NCI-H1105 treated with DMSO at 0.1 percent for 48 hours (cell line): ENCODE measurements at regions not wholly inside any gene's neighbourhood (a gene's known extent, or its start where the extent isn't known, plus 50 kb on each side); places are given as distances from the start of the nearest gene placed in this dataset.
"Not testable (repeated sequence)": the region's sequence is repeated elsewhere in the genome, so short reads cannot be mapped to it uniquely, and the experiment has no call there.

Experiments used
- DNase-seq: peaks from one replicate; lab custom pipeline; 2025; lab: John Stamatoyannopoulos, UW

- no peak for DNase-seq
Observed at GRCh38 chr18:52200406-52200805, 139.6 kb upstream of the DCC start.

GRCh38 chr18:52200921-52201663 is 138.9 kb upstream of the DCC start:
- no peak for DNase-seq

- no peak for DNase-seq
Observed at GRCh38 chr18:52208646-52209045, 131.4 kb upstream of the DCC start.

- DNase-seq: no peak
Observed at GRCh38 chr18:52216109-52216508, 123.9 kb upstream of the DCC start.

- no peak for DNase-seq
Observed at GRCh38 chr18:52216666-52217065, 123.3 kb upstream of the DCC start.

- no peak for DNase-seq
Observed at GRCh38 chr18:52219102-52219501, 120.9 kb upstream of the DCC start.

GRCh38 chr18:52220062-52220591 is 119.9 kb upstream of the DCC start:
- DNase-seq: no peak

- no peak for DNase-seq
Observed at GRCh38 chr18:52222211-52222610, 117.8 kb upstream of the DCC start.

- DNase-seq: no peak
Observed at GRCh38 chr18:52227536-52227935, 112.5 kb upstream of the DCC start.

GRCh38 chr18:52228166-52228565 is 111.8 kb upstream of the DCC start:
- no peak for DNase-seq

- DNase-seq: no peak
Observed at GRCh38 chr18:52236131-52236530, 103.9 kb upstream of the DCC start.

- no peak for DNase-seq
Observed at GRCh38 chr18:52237551-52237950, 102.4 kb upstream of the DCC start.

- no peak for DNase-seq
Observed at GRCh38 chr18:52242711-52243110, 97.3 kb upstream of the DCC start.

- DNase-seq: no peak
Observed at GRCh38 chr18:52244658-52245057, 95.3 kb upstream of the DCC start.

GRCh38 chr18:52254367-52254766 is 85.6 kb upstream of the DCC start:
- DNase-seq: no peak

- not testable (repeated sequence) for DNase-seq
Observed at GRCh38 chr18:52257417-52257816, 82.6 kb upstream of the DCC start.

- DNase-seq: no peak
Observed at GRCh38 chr18:52275817-52276216, 64.2 kb upstream of the DCC start.

GRCh38 chr18:52277785-52278184 is 62.2 kb upstream of the DCC start:
- DNase-seq: no peak

- DNase-seq: peak; percentile 19
Observed at GRCh38 chr18:52278191-52278590, 61.8 kb upstream of the DCC start.

- no peak for DNase-seq
Observed at GRCh38 chr18:52280702-52281101, 59.3 kb upstream of the DCC start.

- no peak for DNase-seq
Observed at GRCh38 chr18:52283927-52284326, 56.1 kb upstream of the DCC start.

GRCh38 chr18:52286675-52287074 is 53.3 kb upstream of the DCC start:
- DNase-seq: no peak

GRCh38 chr18:52287151-52287550 is 52.8 kb upstream of the DCC start:
- DNase-seq: no peak

- DNase-seq: peak; percentile 45
Observed at GRCh38 chr18:52288403-52289004, 51.5 kb upstream of the DCC start.
